NCI-H2081 (cell line): ENCODE measurements at regions not wholly inside any gene's neighbourhood (a gene's known extent, or its start where the extent isn't known, plus 50 kb on each side); places are given as distances from the start of the nearest gene placed in this dataset.

Source experiments
- DNase-seq, 2 experiments: peaks; one replicate each; lab custom pipeline; 2025; lab: John Stamatoyannopoulos, UW

- DNase-seq, result no peak
Measured at GRCh38 chr2:206845877-206846276, 80.5 kb downstream of the FASTKD2 start.

DNA sequence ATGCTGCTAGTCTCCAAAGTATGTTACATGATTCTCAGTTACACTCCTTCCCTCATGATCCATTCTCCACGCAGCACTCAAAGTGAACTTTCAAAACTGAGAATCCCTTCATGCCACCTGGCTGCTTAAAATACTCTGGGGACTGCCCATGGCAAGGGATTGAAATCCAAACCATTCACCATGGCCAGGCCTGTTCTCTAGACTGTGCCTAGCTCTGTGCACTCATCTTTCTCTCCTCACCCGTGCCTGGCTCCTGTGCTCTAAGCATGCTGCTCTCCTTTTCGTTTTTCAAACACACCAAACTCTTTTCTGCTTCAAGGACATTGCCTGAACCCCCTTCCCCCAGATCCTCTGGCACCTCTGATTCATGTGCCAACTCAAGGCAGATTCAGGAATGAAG, 80.9 kb downstream of the FASTKD2 start:
- DNase-seq, result no peak

- no peak for DNase-seq
Measured at GRCh38 chr2:206846981-206847834, 81.8 kb downstream of the FASTKD2 start.

- DNase-seq, result no peak
Measured at GRCh38 chr2:206850369-206850768, 85.0 kb downstream of the FASTKD2 start.

- DNase-seq, result no peak
Measured at GRCh38 chr2:206851521-206851920, 86.1 kb downstream of the FASTKD2 start.

DNA sequence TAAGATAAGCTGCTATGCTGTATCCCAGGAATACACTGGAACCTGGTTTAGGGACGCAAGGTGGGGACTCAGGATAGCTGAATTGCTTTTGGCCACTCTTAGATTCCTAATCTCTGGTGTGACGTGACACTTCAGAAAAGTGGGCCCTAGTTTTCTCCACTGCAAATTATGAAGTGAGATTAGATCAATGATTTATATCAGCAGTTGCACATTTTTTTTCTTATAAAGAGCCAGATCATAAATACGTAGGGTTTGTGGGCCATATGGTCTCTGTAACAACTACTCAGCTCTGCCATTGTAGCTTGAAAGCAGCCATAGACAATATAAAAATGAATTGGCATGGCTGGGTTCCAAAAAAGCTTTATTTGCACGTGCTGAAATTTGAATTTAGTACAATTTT, 85.4 kb upstream of the CPO start:
- no peak for DNase-seq

DNA sequence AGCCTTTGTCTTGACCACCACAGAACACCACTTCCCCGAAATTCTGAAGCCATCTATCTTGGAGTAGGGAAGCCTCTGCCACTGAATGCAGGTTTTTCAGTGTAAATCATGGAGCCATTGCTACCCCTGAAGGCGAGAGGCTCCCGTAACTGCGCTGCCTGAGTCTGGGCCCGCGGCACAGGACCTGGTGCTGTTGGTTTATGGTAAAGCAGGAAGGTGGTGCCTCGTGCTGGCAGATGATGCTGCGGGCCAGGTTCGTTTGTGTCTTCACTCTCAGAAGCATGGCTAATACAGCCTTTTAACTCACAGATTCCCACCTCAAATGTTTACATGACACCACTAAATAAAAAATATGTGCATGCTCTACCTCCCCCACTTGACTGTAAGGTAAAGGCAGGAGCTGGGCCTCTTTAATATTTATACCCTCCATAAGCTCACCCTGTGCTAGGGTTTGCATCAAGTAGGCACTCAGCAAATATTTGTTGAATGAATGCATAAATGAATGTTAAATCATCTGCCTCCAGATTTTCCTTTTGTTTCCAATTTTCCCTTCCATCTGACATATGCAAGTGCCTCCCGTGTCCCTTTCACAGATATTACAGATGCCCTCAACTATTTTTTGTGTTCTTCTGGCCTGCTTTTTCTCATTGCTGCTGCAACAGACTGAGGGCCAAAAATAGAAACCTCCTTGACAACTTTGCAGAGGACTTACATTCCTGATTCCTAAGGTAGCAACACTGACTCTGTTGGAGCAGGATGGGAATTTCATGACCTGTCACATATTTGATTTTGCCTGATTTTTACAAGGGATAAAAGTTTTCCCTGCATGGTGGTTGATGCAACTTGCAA, 83.5 kb upstream of the CPO start:
- DNase-seq, result no peak

- no peak for DNase-seq
Measured at GRCh38 chr2:206856513-206856912, 82.8 kb upstream of the CPO start.

DNA sequence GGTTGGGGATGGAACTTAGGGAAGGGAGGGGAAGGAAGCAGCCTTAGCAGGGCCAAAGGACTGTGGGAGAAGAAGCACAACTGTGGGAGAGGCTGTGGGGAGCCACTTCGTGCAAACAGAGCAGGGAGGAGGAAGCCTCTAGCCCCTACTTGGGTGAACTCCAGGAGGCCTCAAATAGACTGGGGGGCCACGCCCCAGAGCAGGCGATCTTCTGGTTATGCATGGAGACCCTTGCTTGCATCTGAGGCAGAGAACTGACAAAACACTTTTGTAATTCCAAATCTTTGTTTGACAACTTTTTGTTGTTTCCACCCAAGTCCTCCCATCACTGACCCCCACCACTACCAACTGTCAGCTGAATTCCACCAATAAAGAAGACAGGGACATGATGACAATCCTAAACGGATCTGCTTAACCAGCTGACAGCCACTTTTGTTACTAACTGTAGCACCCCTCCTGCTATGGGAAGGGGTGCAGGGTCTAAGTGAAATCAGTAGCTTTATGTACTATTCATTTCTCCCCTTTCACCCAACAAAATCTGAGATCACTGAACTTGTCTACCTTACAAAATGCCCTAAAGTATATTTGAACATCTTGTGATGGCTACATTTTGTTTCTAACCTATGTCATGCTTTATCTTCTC, 80.5 kb upstream of the CPO start:
- DNase-seq, result no peak

- DNase-seq, result no peak
Measured at GRCh38 chr2:206859330-206859739, 80.0 kb upstream of the CPO start.

DNA sequence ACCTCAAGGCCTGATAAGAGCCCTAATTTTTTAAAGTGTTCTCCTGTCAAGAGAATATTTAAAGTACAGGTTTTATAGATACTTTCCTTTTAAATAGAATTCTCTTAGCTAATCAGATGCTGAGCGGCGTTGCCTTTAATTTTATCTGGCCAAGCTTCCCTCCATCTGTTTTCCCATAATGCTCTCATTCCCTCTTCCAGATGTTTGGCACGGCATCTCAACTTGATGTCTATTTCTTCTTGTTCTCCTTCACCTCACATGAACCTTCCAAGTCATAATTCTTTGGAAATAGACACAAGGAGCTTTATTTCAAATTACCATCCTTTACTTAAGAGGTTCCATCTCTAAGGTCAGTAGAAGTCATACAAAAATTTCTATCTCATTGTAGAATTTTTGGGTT, 76.1 kb upstream of the CPO start:
- no peak for DNase-seq

- no peak for DNase-seq
Measured at GRCh38 chr2:206863716-206864115, 75.6 kb upstream of the CPO start.

- DNase-seq, result no peak
Measured at GRCh38 chr2:206867006-206867405, 72.3 kb upstream of the CPO start.

- no peak for DNase-seq
Measured at GRCh38 chr2:206869824-206870495, 69.4 kb upstream of the CPO start.

GRCh38 chr2:206873423-206873822, 65.9 kb upstream of the CPO start:
- peak in 1 of 2 experiments; percentile 8 for DNase-seq

DNA sequence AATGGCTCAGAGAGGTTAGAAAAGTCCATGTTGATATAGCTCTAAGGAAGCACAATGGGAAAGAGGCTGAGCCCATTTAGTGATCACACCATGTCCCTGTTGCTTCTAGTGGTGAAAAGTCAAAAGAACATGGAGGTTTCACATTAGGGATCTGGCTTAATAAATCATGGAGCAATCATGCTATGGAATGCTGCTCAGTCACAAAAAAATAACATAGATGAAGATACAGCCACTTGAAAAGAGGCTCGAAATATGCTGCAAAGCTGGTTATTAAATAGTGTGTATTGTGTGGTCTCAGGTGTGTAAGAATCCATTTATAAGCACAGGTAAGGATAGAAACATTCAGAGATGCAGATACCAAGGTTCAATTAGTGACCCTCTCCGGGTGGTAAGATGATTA, 63.6 kb upstream of the CPO start:
- no peak for DNase-seq

- no peak for DNase-seq
Measured at GRCh38 chr2:206876216-206876860, 63.0 kb upstream of the CPO start.

DNA sequence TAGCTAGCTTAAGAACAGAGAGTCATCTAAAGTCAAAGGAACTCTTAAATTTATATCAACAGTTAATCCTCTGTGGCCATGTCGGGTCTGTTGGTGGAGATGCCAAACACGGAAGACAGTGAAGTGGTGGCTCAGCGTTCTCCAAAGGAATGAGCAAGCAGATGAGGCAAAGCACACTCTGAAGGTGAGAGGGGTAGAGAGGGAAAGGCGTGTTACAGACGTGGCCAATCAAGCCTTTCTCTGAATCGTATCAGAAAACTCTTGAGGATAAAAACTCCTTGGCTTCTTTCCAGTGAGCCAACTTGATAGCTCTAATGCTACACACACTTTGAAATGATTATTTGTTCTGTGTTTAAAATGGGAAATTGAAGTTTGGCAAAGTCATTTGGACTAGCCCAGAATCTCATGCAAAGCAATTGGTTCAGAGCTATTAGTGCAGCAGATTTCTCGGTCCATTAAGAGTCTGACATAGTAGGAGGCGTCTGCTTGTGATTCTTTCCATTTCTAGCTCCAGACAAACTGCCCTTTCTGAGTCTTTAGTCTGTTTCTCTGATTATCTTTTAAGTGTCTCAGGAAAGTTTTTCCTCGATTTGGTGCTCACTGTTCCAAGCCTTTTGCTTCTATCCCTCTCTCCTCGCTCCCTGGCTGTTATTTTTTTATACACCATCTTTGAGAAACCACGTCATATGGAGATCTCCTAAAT, 57.5 kb upstream of the CPO start:
- DNase-seq, result no peak

GRCh38 chr2:206886696-206887095, 52.6 kb upstream of the CPO start:
- DNase-seq, result no peak

GRCh38 chr2:206887745-206888144, 51.6 kb upstream of the CPO start:
- DNase-seq, result no peak
